ENCODE measurements at regions not wholly inside any gene's neighbourhood (a gene's known extent, or its start where the extent isn't known, plus 50 kb on each side); places are given as distances from the start of the nearest gene placed in this dataset.

DNA sequence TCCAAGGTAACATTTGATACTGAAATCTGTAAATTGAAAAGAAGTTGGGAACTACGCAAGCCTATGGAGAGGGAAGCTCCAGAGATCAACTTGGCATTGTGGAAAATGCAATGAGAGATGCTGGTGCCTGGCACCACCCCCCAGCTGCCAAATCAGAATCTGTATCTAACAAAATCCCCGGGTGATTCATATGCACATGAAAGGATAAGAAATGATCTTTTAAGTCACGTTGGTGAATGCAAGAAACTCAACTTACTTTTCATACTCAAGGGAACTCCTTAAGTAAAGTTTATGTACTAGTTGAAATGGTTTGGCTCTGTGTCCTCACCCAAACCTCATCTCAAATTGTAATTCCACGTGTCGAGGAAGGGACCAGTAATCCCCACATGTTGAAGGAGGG, 158.5 kb upstream of the MYO16 start:
- Histone ChIP-seq H3K4me1 (no peaks in the 10 kb centered on the region), H3K9ac (ENCODE audit: low read depth in 2 of 2, low read length in 2 of 2) (no peak overlapping the region), H3K9me3 (no peaks in the 10 kb centered on the region), H3K4me3 (no peak overlapping the region), H3K27ac (no peak overlapping the region), H3K27me3 (no peaks in the 10 kb centered on the region), H3K36me3 (no peaks in the 10 kb centered on the region)
- no peak for DNase-seq
- intact Hi-C loops (cut with DNase I) = no loop called here
- TF ChIP-seq, protein P1, sequence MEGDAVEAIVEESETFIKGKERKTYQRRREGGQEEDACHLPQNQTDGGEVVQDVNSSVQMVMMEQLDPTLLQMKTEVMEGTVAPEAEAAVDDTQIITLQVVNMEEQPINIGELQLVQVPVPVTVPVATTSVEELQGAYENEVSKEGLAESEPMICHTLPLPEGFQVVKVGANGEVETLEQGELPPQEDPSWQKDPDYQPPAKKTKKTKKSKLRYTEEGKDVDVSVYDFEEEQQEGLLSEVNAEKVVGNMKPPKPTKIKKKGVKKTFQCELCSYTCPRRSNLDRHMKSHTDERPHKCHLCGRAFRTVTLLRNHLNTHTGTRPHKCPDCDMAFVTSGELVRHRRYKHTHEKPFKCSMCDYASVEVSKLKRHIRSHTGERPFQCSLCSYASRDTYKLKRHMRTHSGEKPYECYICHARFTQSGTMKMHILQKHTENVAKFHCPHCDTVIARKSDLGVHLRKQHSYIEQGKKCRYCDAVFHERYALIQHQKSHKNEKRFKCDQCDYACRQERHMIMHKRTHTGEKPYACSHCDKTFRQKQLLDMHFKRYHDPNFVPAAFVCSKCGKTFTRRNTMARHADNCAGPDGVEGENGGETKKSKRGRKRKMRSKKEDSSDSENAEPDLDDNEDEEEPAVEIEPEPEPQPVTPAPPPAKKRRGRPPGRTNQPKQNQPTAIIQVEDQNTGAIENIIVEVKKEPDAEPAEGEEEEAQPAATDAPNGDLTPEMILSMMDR (IDR thresholded peaks at IDR 0.05) = no peak

DNA sequence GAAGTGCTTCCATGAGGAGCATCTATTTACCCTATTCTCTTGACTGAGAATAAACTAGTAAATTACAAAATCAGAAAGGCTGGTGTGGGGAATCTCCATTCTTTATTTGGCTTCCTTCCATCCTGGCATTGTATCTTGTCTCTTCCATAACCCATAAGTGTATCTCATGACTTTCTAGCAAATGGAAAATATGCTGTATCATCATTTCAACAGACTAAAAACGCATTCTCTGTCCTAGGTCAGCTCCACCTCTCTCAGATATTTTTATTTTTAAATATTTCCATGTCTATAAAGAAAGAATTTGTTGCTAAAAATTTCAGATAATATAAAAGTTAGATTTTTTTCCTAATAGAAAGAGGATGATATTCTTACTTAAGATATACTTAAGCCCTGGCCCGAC, 154.2 kb upstream of the MYO16 start:
- intact Hi-C loops (cut with DNase I) = no loop called here
- no peak overlapping the region for H3K9ac ChIP-seq (ENCODE audit: low read depth in 2 of 2, low read length in 2 of 2)
- H3K9me3 ChIP-seq = no peaks in the 10 kb centered on the region
- DNase-seq = no peak
- no peaks in the 10 kb centered on the region for H3K4me1 ChIP-seq
- TF ChIP-seq, protein P1 (IDR thresholded peaks at IDR 0.05) = no peak
- H3K27me3 ChIP-seq = no peaks in the 10 kb centered on the region
- H3K36me3 ChIP-seq = no peaks in the 10 kb centered on the region
- H3K4me3 ChIP-seq = no peak overlapping the region
- H3K27ac ChIP-seq = no peak overlapping the region

DNA sequence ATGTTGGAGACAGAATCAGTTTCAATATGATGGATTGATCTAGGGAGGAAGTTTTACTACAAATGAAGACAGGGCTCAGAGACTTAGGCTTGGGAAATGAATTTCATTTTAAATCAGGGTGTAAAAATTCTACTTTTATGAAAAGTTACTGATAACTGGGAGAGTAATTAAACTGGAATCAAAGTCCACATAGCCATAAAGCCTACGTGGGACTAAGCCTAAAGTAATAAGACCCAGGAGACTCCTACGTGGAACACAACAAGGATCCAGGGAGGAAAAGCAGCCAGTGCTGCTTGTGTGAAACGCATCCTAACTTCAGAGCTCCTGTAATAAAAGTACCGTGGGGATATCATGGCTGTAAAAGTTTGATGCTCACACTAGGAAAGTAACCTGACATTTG, 152.0 kb upstream of the MYO16 start:
- intact Hi-C loops (cut with DNase I) = no loop called here
- Histone ChIP-seq H3K4me3 (no peak overlapping the region), H3K36me3 (no peaks in the 10 kb centered on the region), H3K4me1 (no peaks in the 10 kb centered on the region), H3K27me3 (no peaks in the 10 kb centered on the region), H3K9ac (ENCODE audit: low read depth in 2 of 2, low read length in 2 of 2) (no peak overlapping the region), H3K9me3 (no peaks in the 10 kb centered on the region), H3K27ac (no peak overlapping the region)
- TF ChIP-seq, protein P1 (IDR thresholded peaks at IDR 0.05) = no peak
- DNase-seq = no peak

DNA sequence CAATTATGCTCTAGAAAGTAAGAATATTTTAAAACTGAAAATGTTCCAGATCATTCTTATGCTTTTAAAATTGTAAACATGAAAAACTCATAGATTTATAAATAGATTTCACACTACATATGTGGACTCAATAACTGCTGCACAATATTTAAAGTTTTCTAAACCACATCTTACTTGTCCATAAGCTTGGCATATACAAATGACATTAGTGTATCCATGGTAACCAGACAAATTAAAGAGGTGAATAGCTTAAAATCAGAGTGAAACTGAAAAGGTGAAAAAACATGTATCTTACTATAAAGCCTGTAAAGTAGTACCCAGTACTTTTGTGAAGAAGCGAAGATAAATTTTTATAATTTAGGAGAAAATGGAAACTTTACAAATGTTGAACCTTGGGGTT, 151.2 kb upstream of the MYO16 start:
- Histone ChIP-seq H3K27me3 (no peaks in the 10 kb centered on the region), H3K4me1 (no peaks in the 10 kb centered on the region), H3K36me3 (no peaks in the 10 kb centered on the region), H3K4me3 (no peak overlapping the region), H3K9me3 (no peaks in the 10 kb centered on the region), H3K27ac (no peak overlapping the region), H3K9ac (ENCODE audit: low read depth in 2 of 2, low read length in 2 of 2) (no peak overlapping the region)
- no peak for DNase-seq
- TF ChIP-seq, protein P1 (IDR thresholded peaks at IDR 0.05) = no peak
- intact Hi-C loops (cut with DNase I) = no loop called here

DNA sequence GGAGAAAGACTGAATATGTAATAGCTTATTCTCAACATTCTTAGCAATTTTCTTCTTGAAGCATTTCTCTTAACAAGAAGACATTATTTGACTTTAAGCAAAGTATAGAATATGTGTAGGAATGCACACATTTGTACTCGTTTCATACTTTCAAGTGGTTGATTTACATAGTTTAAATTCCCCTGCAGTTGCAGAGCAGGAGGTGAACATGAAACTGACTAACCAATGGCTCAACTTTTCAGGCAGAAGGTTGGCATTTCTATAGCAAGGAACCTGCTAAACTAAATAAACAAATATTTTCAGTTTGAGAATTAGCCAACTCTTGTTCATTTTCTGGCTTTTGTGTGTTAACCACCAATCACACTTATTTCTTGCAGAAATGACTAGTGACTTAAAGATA, 145.4 kb upstream of the MYO16 start:
- intact Hi-C loops (cut with DNase I) = no loop called here
- H3K9me3 ChIP-seq = no peaks in the 10 kb centered on the region
- H3K4me3 ChIP-seq = no peak overlapping the region
- no peaks in the 10 kb centered on the region for H3K27me3 ChIP-seq
- no peak overlapping the region for H3K27ac ChIP-seq
- no peaks in the 10 kb centered on the region for H3K4me1 ChIP-seq
- TF ChIP-seq, protein P1 (IDR thresholded peaks at IDR 0.05) = no peak
- H3K36me3 ChIP-seq = no peaks in the 10 kb centered on the region
- H3K9ac ChIP-seq (ENCODE audit: low read depth in 2 of 2, low read length in 2 of 2) = no peak overlapping the region
- no peak for DNase-seq

DNA sequence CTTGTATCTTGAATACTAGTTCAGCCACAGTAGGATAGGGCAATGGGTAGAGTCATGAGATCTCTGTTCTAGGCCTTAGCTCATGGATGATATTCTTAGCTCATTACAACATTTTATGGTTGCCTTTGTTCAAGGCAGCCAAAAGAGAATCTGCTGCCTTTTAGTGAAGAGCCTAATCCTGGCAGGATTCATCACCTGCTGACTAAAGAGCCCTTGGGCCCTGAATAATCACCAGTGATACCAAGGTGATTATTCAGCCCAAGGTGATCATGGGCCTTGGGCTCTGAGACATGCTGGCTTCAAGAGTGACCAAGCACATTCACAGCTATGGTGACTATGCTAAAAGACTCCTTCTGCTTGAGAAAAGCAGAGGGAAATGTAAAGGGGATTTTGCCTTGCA, 143.3 kb upstream of the MYO16 start:
- Histone ChIP-seq H3K9me3 (no peaks in the 10 kb centered on the region), H3K27me3 (no peaks in the 10 kb centered on the region), H3K9ac (ENCODE audit: low read depth in 2 of 2, low read length in 2 of 2) (no peak overlapping the region), H3K4me1 (no peaks in the 10 kb centered on the region), H3K4me3 (no peak overlapping the region), H3K27ac (no peak overlapping the region), H3K36me3 (no peaks in the 10 kb centered on the region)
- TF ChIP-seq, protein P1 (IDR thresholded peaks at IDR 0.05) = no peak
- intact Hi-C loops (cut with DNase I) = no loop called here
- no peak for DNase-seq

Data from colonic mucosa (tissue), 4 donors.